GM23248 (cell line): ENCODE measurements at regions not wholly inside any gene's neighbourhood (a gene's known extent, or its start where the extent isn't known, plus 50 kb on each side); places are given as distances from the start of the nearest gene placed in this dataset.
"Not testable (repeated sequence)": the region's sequence is repeated elsewhere in the genome, so short reads cannot be mapped to it uniquely, and the experiment has no call there.

Experiments used
- DNase-seq: peaks from one replicate; pipeline ENCODE4 v3.0.0-alpha.2; 2015
- H2AFZ ChIP-seq: fragments of 200-600 bp; sonication (generic); 2 replicates; pipeline ENCODE4 v1.6.1; 2016; ENCODE audit warnings: antibody characterized with exemption
- H3F3A ChIP-seq: fragments of 200-600 bp; sonication (generic); 2 replicates; pipeline ENCODE4 v1.6.1; 2016; ENCODE audit warnings: mild to moderate bottlenecking, antibody characterized with exemption, mixed run types; ENCODE audit not compliant: insufficient read depth
- H3K27ac ChIP-seq: fragments of 200-600 bp; sonication (generic); 2 replicates; pipeline ENCODE4 v1.5.1; 2016; ENCODE audit warnings: mild to moderate bottlenecking
- H3K27me3 ChIP-seq: fragments of 200-600 bp; sonication (generic); replicated peaks from 2 replicates; pipeline ENCODE4 v1.6.1; 2016; ENCODE audit warnings: mild to moderate bottlenecking; ENCODE audit not compliant: insufficient read depth
- H3K36me3 ChIP-seq: fragments of 200-600 bp; sonication (generic); 2 replicates; pipeline ENCODE4 v1.6.1; 2016; ENCODE audit warnings: low read depth, mild to moderate bottlenecking
- H3K4me1 ChIP-seq: fragments of 200-600 bp; sonication (generic); 2 replicates; pipeline ENCODE4 v1.6.1; 2016; ENCODE audit warnings: mild to moderate bottlenecking; ENCODE audit not compliant: insufficient read depth
- H3K4me2 ChIP-seq: fragments of 200-600 bp; sonication (generic); one replicate; pipeline ENCODE4 v1.6.1; 2016; ENCODE audit warnings: mild to moderate bottlenecking; ENCODE audit not compliant: unreplicated experiment
- H3K4me3 ChIP-seq: fragments of 200-600 bp; sonication (generic); 2 replicates; pipeline ENCODE4 v1.5.1; 2016; ENCODE audit warnings: mild to moderate bottlenecking
- H3K79me2 ChIP-seq: fragments of 200-600 bp; sonication (generic); 2 replicates; pipeline ENCODE4 v1.6.1; 2016; ENCODE audit warnings: mild to moderate bottlenecking; ENCODE audit not compliant: insufficient read depth
- H3K9ac ChIP-seq: fragments of 200-600 bp; sonication (generic); 2 replicates; pipeline ENCODE4 v1.6.1; 2016; ENCODE audit warnings: mild to moderate bottlenecking
- H3K9me2 ChIP-seq: fragments of 200-600 bp; sonication (generic); 2 replicates; pipeline ENCODE4 v1.6.1; 2016; ENCODE audit warnings: mixed run types, mild to moderate bottlenecking, moderate library complexity; ENCODE audit not compliant: insufficient read depth
- H3K9me3 ChIP-seq: fragments of 200-600 bp; sonication (generic); one replicate; pipeline ENCODE4 v1.6.1; 2017; ENCODE audit warnings: low read depth
- H4K20me1 ChIP-seq: fragments of 200-600 bp; sonication (generic); 2 replicates; pipeline ENCODE4 v1.6.0; 2016; ENCODE audit not compliant: insufficient read depth
- EZH2 ChIP-seq: fragments of 200-600 bp; sonication (generic); IDR thresholded peaks from 2 replicates; pipeline ENCODE4 v1.6.1; 2018; ENCODE audit warnings: antibody characterized with exemption, mild to moderate bottlenecking; ENCODE audit not compliant: insufficient read depth, poor library complexity, severe bottlenecking
- EZH2phosphoT487 ChIP-seq: fragments of 200-600 bp; sonication (generic); IDR thresholded peaks from 2 replicates; pipeline ENCODE4 v1.6.1; 2018; ENCODE audit warnings: antibody characterized with exemption, moderate library complexity, mild to moderate bottlenecking, low read depth; ENCODE audit not compliant: insufficient read depth
- WGBS, 2 experiments: methylation state at CpG; one replicate each; pipeline ENCODE4 v1.1.6; 2015 to 2017; ENCODE audit warnings: low lambda C conversion rate in 2 of 2, low coverage in 1 of 2; ENCODE audit errors: missing lambda C conversion rate in 2 of 2; 5-methylcytosine and 5-hydroxymethylcytosine counted together
- in situ Hi-C: fragments of 300-500 bp; cut with MboI; formaldehyde crosslinking; loops from 2 replicates; pipeline ENCODE4 v1.15.0; 2020

DNA sequence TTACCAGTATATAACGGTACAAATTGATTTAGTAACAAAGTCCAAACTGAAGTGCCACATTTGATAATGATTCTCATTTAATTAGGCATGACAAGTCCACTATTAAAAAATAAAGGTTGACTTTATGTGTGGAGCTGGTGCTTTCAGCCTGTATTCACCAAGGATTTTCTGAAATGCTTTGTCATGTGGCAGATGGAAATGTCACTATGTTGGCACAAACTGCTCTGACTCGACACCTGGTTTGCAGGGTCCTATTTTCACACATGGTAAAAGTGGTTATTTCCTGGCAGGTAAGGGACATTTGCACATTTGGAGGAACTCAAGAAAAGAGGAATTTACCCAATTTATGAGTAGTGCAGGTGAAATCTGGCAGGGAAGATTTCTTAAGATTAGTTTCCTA lies 572.6 kb upstream of the MDGA2 start:
- TF ChIP-seq EZH2 = no peak
- no peak for TF ChIP-seq EZH2phosphoT487
- Histone ChIP-seq H3K36me3 (no peaks in the 10 kb centered on the region), H3K79me2 (no peaks in the 10 kb centered on the region), H3K4me2 (no peak overlapping the region), H3K27ac (no peak overlapping the region), H3K9me2 (no peaks in the 10 kb centered on the region), H3F3A (no peaks in the 10 kb centered on the region), H4K20me1 (no peaks in the 10 kb centered on the region), H3K4me3 (no peak overlapping the region), H2AFZ (no peak overlapping the region), H3K27me3 (no peaks in the 10 kb centered on the region), H3K4me1 (no peaks in the 10 kb centered on the region), H3K9ac (no peak overlapping the region), H3K9me3 (no peaks in the 10 kb centered on the region)
- in situ Hi-C loops = no loop called here
- WGBS, 2 experiments = 3 to 5% methylated on average over 2 of the region's 2 CpGs
- no peak for DNase-seq

DNA sequence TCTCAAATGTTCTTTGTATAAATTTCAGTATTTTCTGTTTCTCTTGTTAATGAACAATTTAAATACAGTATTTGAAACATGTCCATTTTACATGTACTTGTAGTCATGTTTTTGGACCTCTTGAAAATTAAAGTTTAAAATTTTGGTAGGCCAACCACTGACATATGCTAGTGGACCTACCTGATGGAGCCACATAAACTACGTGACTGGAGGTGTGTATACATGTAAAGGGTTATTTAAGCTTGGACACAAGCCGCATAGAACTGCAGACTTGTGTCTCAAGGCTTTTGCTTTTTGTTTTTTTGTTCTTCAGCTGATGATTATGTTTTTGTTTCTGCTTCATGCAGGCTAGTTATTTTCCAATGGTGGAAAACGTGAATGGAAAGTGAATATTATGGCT lies 568.5 kb upstream of the MDGA2 start:
- Histone ChIP-seq H3K9me2 (no peaks in the 10 kb centered on the region), H3K9me3 (no peaks in the 10 kb centered on the region), H3K36me3 (no peaks in the 10 kb centered on the region), H3K4me2 (no peak overlapping the region), H4K20me1 (no peaks in the 10 kb centered on the region), H3F3A (no peaks in the 10 kb centered on the region), H2AFZ (no peak overlapping the region), H3K27ac (no peak overlapping the region), H3K4me1 (no peaks in the 10 kb centered on the region), H3K79me2 (no peaks in the 10 kb centered on the region), H3K27me3 (no peaks in the 10 kb centered on the region), H3K9ac (no peak overlapping the region), H3K4me3 (no peak overlapping the region)
- DNase-seq = no peak
- in situ Hi-C loops = no loop called here
- WGBS, 2 experiments = 9 to 12% methylated on average over 3 of the region's 3 CpGs
- TF ChIP-seq EZH2phosphoT487 = no peak
- TF ChIP-seq EZH2 = no peak

DNA sequence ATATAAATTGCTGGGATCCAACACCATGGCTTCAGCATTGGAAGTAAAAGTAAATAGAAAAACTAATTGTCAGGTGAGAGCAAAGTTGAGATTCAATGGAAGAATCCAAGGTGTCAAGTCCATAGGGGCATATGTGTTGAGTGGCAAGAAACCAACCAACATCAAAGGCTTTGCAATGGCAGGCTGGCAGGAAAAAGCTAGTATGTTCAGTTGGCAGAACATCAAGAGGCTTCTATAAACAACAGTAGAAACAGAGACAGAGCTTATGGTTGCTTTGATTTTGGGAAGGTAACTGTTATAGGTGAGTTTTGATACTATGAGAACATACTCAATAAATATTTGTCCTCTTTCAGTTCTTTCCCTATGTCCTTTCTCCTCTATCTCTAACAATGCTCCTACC lies 553.7 kb upstream of the MDGA2 start:
- DNase-seq = no peak
- Histone ChIP-seq H3K9me2 (no peaks in the 10 kb centered on the region; the same call in 1 of the 2 replicates), H3K27me3 (no peaks in the 10 kb centered on the region), H2AFZ (no peak overlapping the region), H3K4me2 (no peak overlapping the region), H3K4me3 (no peak overlapping the region), H3K4me1 (no peaks in the 10 kb centered on the region), H3K36me3 (no peaks in the 10 kb centered on the region), H4K20me1 (no peaks in the 10 kb centered on the region), H3K9ac (no peak overlapping the region), H3F3A (no peaks in the 10 kb centered on the region), H3K79me2 (no peaks in the 10 kb centered on the region), H3K27ac (no peak overlapping the region), H3K9me3 (no peaks in the 10 kb centered on the region)
- no peak for TF ChIP-seq EZH2phosphoT487
- no peak for TF ChIP-seq EZH2
- in situ Hi-C loops = no loop called here

- Histone ChIP-seq H3K9me2 (no peaks in the 10 kb centered on the region), H3K79me2 (no peaks in the 10 kb centered on the region), H3F3A (no peaks in the 10 kb centered on the region), H3K27ac (no peak overlapping the region), H3K27me3 (no peaks in the 10 kb centered on the region), H4K20me1 (no peaks in the 10 kb centered on the region), H3K9me3 (no peaks in the 10 kb centered on the region), H2AFZ (no peak overlapping the region), H3K9ac (no peak overlapping the region), H3K4me3 (no peak overlapping the region), H3K4me2 (no peak overlapping the region), H3K36me3 (no peaks in the 10 kb centered on the region), H3K4me1 (no peaks in the 10 kb centered on the region)
- in situ Hi-C loops = no loop called here
- DNase-seq = no peak
- WGBS, 2 experiments = 62 to 64% methylated on average over 13 of the region's 13 CpGs
- TF ChIP-seq EZH2phosphoT487 = no peak
- TF ChIP-seq EZH2 = no peak
Measured at GRCh38 chr14:48193893-48194292, 518.5 kb upstream of the MDGA2 start.

- H3K4me2 ChIP-seq, in situ Hi-C loops, H3K4me3 ChIP-seq, H3K9ac ChIP-seq, H3F3A ChIP-seq, DNase-seq, H3K79me2 ChIP-seq, H4K20me1 ChIP-seq, H3K9me3 ChIP-seq, H2AFZ ChIP-seq, H3K27me3 ChIP-seq, H3K4me1 ChIP-seq, H3K36me3 ChIP-seq, H3K27ac ChIP-seq, H3K9me2 ChIP-seq: not testable (repeated sequence)
- 0 to 8% methylated on average over 1 of the region's 1 CpG for WGBS, 2 experiments
Measured at GRCh38 chr14:48149624-48150023, 474.2 kb upstream of the MDGA2 start.
